HCT116 (cell line): ENCODE measurements at regions not wholly inside any gene's neighbourhood (a gene's known extent, or its start where the extent isn't known, plus 50 kb on each side); places are given as distances from the start of the nearest gene placed in this dataset.

Experiments used
- ATAC-seq: fragments of 200-7000 bp; cut with Tn5 transposase; 2 replicates; pipeline ENCODE4 v1.9.1; 2020; ENCODE audit warnings: mild to moderate bottlenecking, moderate library complexity
- BruUV-seq: library from RNA; stranded (reverse); fragments of 400-500 nt; replicated peaks from 2 replicates; lab custom pipeline; 2021; lab: Mats Ljungman, UMichigan
- CTCF ChIA-PET: fragments of 300-600 bp; sonication (Branson Sonifier 250); formaldehyde crosslinking; loops from one replicate; lab custom pipeline; 2021; ENCODE audit warnings: antibody characterized with exemption; lab: Charles Lee
- POLR2A ChIA-PET: fragments of 300-600, 350-600 bp; sonication (Branson Sonifier 250); formaldehyde crosslinking; loops from one replicate; lab custom pipeline; 2021; ENCODE audit warnings: antibody characterized with exemption; lab: Charles Lee
- RAD21 ChIA-PET, 2 experiments: fragments of 300-600 bp; sonication (Branson Sonifier 250); formaldehyde crosslinking; loops; one replicate each; lab custom pipeline; 2023; ENCODE audit warnings: low total read pairs in 2 of 2; ENCODE audit not compliant: uncharacterized antibody in 2 of 2, unreplicated experiment in 2 of 2, low non-redundant PET in 1 of 2; lab: Charles Lee
- DNase-seq: peaks from one replicate; pipeline ENCODE4 v3.0.0-alpha.2; 2010; ENCODE audit warnings: low read depth, low spot score
- H2AFZ ChIP-seq: fragments of 200-600 bp; shearing (Covaris generic), sonication (generic); 2 replicates; pipeline ENCODE4 v1.6.1; 2017; ENCODE audit warnings: low read depth, mixed run types, mixed read lengths, antibody characterized with exemption, low read length; ENCODE audit not compliant: poor library complexity, severe bottlenecking
- H3K27ac ChIP-seq: 2 replicates; pipeline ENCODE4 v1.5.1; 2012; ENCODE audit warnings: low read depth, low read length
- H3K27me3 ChIP-seq: fragments of 200-600 bp; sonication (generic); 2 replicates; pipeline ENCODE4 v1.6.1; 2016; ENCODE audit warnings: mixed run types, low read length, mixed read lengths; ENCODE audit not compliant: insufficient read depth
- H3K36me3 ChIP-seq, 2 experiments: fragments of 200-500 bp in 1 of 2; fragments of 200-600 bp in 1 of 2; sonication (Bioruptor generic) in 1 of 2; sonication (generic) in 1 of 2; 2 replicates each; pipeline versions ENCODE4 v1.5.1 to v1.6.1; 2014 to 2016; ENCODE audit warnings: low read length in 2 of 2, inconsistent platforms in 1 of 2, mixed read lengths in 1 of 2, mixed run types in 1 of 2; ENCODE audit not compliant: insufficient read depth in 2 of 2, control insufficient read depth in 1 of 2
- H3K4me1 ChIP-seq, 2 experiments: fragments of 200-600 bp in 1 of 2; sonication (generic) in 1 of 2; 2 replicates each; pipeline versions ENCODE4 v1.5.1 to v1.6.1; 2012 to 2017; ENCODE audit warnings: low read length in 2 of 2, inconsistent platforms in 1 of 2, mild to moderate bottlenecking in 1 of 2, mixed read lengths in 1 of 2, mixed run types in 1 of 2, moderate library complexity in 1 of 2; ENCODE audit not compliant: insufficient read depth in 2 of 2, control insufficient read depth in 1 of 2
- H3K4me2 ChIP-seq: fragments of 200-600 bp; sonication (generic); 2 replicates; pipeline ENCODE4 v1.6.1; 2017; ENCODE audit warnings: mixed run types, low read length, mixed read lengths
- H3K4me3 ChIP-seq, 2 experiments: fragments of 200-600 bp in 1 of 2; sonication (generic) in 1 of 2; replicated peaks in 1 of 2; 2 replicates each; pipeline ENCODE4 v1.5.1; 2011 to 2016; ENCODE audit warnings: low read length in 2 of 2, control low read depth in 1 of 2, low read depth in 1 of 2, mild to moderate bottlenecking in 1 of 2, mixed read lengths in 1 of 2, mixed run types in 1 of 2
- H3K79me2 ChIP-seq: fragments of 200-600 bp; sonication (generic); 2 replicates; pipeline ENCODE4 v1.6.1; 2017; ENCODE audit warnings: mild to moderate bottlenecking, mixed run types, low read length, moderate library complexity, mixed read lengths; ENCODE audit not compliant: insufficient read depth
- H3K9ac ChIP-seq: fragments of 200-600 bp; sonication (generic); 2 replicates; pipeline ENCODE4 v1.6.1; 2016; ENCODE audit warnings: low read length, mixed read lengths
- H3K9me2 ChIP-seq: fragments of 200-600 bp; sonication (generic), shearing (Covaris generic); 2 replicates; pipeline ENCODE4 v1.6.1; 2017; ENCODE audit warnings: mixed run types, mild to moderate bottlenecking, moderate library complexity; ENCODE audit not compliant: insufficient read depth
- H3K9me3 ChIP-seq, 2 experiments: fragments of 200-500 bp in 1 of 2; fragments of 200-600 bp in 1 of 2; sonication (Bioruptor generic) in 1 of 2; sonication (generic) in 1 of 2; 2 replicates each; pipeline ENCODE4 v1.6.1; 2014 to 2017; ENCODE audit warnings: low read length in 2 of 2, mixed read lengths in 2 of 2, inconsistent platforms in 1 of 2, low read depth in 1 of 2, mild to moderate bottlenecking in 1 of 2, mixed run types in 1 of 2, moderate library complexity in 1 of 2; ENCODE audit not compliant: control insufficient read depth in 1 of 2, insufficient read depth in 1 of 2
- H4K20me1 ChIP-seq: fragments of 200-600 bp; sonication (generic), shearing (Covaris generic); 2 replicates; pipeline ENCODE4 v1.6.1; 2017; ENCODE audit warnings: mixed run types, mild to moderate bottlenecking, moderate library complexity; ENCODE audit not compliant: insufficient read depth
- CBX3 ChIP-seq: IDR thresholded peaks from 2 replicates; pipeline ENCODE4 v1.6.1; 2012; ENCODE audit warnings: low read depth
- CEBPB ChIP-seq: IDR thresholded peaks from 2 replicates; pipeline ENCODE4 v1.6.1; 2012; ENCODE audit warnings: low read depth
- EGR1 ChIP-seq: IDR thresholded peaks from 2 replicates; pipeline ENCODE4 v1.6.1; 2012; ENCODE audit warnings: low read depth
- EZH2phosphoT487 ChIP-seq: fragments of 200-600 bp; IDR thresholded peaks from 2 replicates; pipeline ENCODE4 v1.6.1; 2018; ENCODE audit warnings: antibody characterized with exemption, borderline replicate concordance
- FOSL1 ChIP-seq: IDR thresholded peaks from 2 replicates; pipeline ENCODE4 v1.6.1; 2012; ENCODE audit warnings: low read depth
- JUND ChIP-seq: IDR thresholded peaks from 2 replicates; pipeline ENCODE4 v1.6.1; 2012
- MAX ChIP-seq: IDR thresholded peaks from 2 replicates; pipeline ENCODE4 v1.6.1; 2012
- SIN3A ChIP-seq: IDR thresholded peaks from 2 replicates; pipeline ENCODE4 v1.6.1; 2012; ENCODE audit warnings: low read depth
- YY1 ChIP-seq: IDR thresholded peaks from 2 replicates; pipeline ENCODE4 v1.6.1; 2011; ENCODE audit warnings: low read length, low read depth, moderate library complexity, mild to moderate bottlenecking; ENCODE audit not compliant: insufficient replicate concordance; ENCODE audit errors: extremely low read depth
- ZBTB33 ChIP-seq: IDR thresholded peaks from 2 replicates; pipeline ENCODE4 v1.6.1; 2011; ENCODE audit warnings: mild to moderate bottlenecking, low read length, moderate library complexity; ENCODE audit not compliant: insufficient replicate concordance; ENCODE audit errors: extremely low read depth
- ZFX ChIP-seq: fragments of 450-650 bp; IDR thresholded peaks from 2 replicates; pipeline ENCODE4 v1.6.1; 2017
- intact Hi-C: fragments of 100-400 bp; cut with micrococcal nuclease; formaldehyde crosslinking; loops from 2 replicates; pipeline ENCODE4 v1.10.0; 2022
- TF ChIP-seq, protein P1 (sequence below), 3 experiments: fragments of 200-600 bp in 1 of 3; sonication (generic) in 1 of 3; IDR thresholded peaks in 2 of 3; conservative IDR thresholded peaks in 1 of 3; 2 replicates each; pipeline ENCODE4 v1.5.1; 2012 to 2017; ENCODE audit warnings: low read depth in 2 of 3, low read length in 2 of 3, antibody characterized with exemption in 1 of 3, borderline replicate concordance in 1 of 3, control low read depth in 1 of 3, mild to moderate bottlenecking in 1 of 3, mixed read lengths in 1 of 3, mixed run types in 1 of 3, moderate library complexity in 1 of 3; ENCODE audit not compliant: insufficient read depth in 1 of 3

DNA sequence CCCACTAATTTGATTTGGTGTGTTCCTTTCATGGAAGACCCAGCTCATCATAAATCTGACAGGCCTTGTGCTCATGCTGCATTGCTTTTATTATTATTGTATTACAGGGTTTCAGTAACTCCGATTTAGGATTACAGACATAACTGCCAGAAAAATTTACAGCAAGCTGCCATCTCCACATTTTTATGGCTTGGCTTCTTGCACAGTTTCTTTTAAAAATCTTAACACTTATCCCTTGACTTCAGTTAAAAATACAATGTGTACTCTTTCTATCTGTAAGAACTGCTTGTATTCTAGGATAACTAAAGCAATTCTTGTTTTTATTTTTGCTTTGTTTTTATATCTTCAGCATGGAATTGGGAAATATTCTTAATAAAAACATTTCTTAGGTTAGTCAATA lies 612.2 kb downstream of the DIPK2A start:
- Histone ChIP-seq H3K9ac (no peak overlapping the region), H3K4me1 (no peaks in the 10 kb centered on the region), H3K9me3 (no peaks in the 10 kb centered on the region), H3K27ac (no peak overlapping the region), H3K4me3 (no peak overlapping the region), H4K20me1 (no peaks in the 10 kb centered on the region), H3K4me2 (no peak overlapping the region), H3K27me3 (no peaks in the 10 kb centered on the region), H3K9me2 (no peaks in the 10 kb centered on the region), H3K79me2 (no peaks in the 10 kb centered on the region), H3K36me3 (no peaks in the 10 kb centered on the region), H2AFZ (no peak overlapping the region)
- ATAC-seq (no peak), DNase-seq (no peak)
- CTCF ChIA-PET = no interaction called here
- POLR2A ChIA-PET = no interaction called here
- no TSS peak for BruUV-seq
- intact Hi-C loops = no loop called here
- RAD21 ChIA-PET = no interaction called here
- no peak for TF ChIP-seq EGR1
- no peak for TF ChIP-seq YY1
- no peak for TF ChIP-seq JUND
- no peak for TF ChIP-seq MAX
- no peak for TF ChIP-seq CBX3
- no peak for TF ChIP-seq EZH2phosphoT487
- no peak for TF ChIP-seq ZFX
- no peak for TF ChIP-seq SIN3A
- no peak for TF ChIP-seq ZBTB33
- TF ChIP-seq CEBPB = no peak
- no peak for TF ChIP-seq FOSL1
- TF ChIP-seq, protein P1, sequence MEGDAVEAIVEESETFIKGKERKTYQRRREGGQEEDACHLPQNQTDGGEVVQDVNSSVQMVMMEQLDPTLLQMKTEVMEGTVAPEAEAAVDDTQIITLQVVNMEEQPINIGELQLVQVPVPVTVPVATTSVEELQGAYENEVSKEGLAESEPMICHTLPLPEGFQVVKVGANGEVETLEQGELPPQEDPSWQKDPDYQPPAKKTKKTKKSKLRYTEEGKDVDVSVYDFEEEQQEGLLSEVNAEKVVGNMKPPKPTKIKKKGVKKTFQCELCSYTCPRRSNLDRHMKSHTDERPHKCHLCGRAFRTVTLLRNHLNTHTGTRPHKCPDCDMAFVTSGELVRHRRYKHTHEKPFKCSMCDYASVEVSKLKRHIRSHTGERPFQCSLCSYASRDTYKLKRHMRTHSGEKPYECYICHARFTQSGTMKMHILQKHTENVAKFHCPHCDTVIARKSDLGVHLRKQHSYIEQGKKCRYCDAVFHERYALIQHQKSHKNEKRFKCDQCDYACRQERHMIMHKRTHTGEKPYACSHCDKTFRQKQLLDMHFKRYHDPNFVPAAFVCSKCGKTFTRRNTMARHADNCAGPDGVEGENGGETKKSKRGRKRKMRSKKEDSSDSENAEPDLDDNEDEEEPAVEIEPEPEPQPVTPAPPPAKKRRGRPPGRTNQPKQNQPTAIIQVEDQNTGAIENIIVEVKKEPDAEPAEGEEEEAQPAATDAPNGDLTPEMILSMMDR (IDR thresholded peaks at IDR 0.05 in 2 of 3, conservative IDR thresholded peaks at IDR 0.05 in 1 of 3; ENCODE audit: borderline replicate concordance in 1 of 3, insufficient read depth in 1 of 3, low read depth in 2 of 3, low read length in 2 of 3) = no peak
